Skin of body (tissue), 1 donor: ENCODE measurements at regions not wholly inside any gene's neighbourhood (a gene's known extent, or its start where the extent isn't known, plus 50 kb on each side); places are given as distances from the start of the nearest gene placed in this dataset.
"Not testable (repeated sequence)": the region's sequence is repeated elsewhere in the genome, so short reads cannot be mapped to it uniquely, and the experiment has no call there.

ENCODE experiments used
- DNase-seq: peaks from one replicate; lab custom pipeline; 2025; lab: John Stamatoyannopoulos, UW

GRCh38 chr10:125554753-125555152, 128.2 kb downstream of the TEX36 start:
- DNase-seq: no peak

DNA sequence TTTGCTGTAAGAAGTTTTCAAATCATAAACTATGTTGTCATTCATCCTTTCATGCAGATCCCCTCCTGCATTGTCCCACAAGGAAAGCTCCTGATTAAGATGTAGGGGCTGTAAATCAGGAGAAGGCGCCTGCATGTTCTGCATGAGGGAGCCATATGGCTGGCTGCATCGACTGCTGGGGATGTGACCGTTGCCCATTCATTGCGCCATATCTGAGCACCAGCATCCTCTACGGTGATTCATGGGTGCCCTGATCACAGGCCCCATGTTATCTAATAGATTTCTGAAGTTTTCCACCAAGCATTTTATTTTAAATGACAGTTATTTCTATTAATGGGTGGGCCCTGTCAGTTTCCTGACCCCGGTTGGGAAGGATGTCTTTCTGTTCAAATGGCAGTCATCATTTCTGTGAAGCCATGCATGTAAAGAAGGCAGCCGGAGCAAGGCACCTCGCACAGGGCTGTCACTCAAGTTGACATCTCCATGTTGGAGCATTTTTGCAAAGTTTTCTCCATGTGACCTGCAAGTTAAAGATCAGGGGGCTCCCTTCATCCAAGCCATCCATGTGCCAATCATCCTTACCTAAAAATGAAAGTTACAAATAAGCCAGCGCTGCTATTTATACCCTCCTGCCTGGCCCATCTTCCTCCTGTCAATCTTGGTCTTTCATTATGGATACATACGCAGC, 128.8 kb downstream of the TEX36 start:
- DNase-seq: no peak

GRCh38 chr10:125553091-125553490, 129.9 kb downstream of the TEX36 start:
- no peak for DNase-seq

DNA sequence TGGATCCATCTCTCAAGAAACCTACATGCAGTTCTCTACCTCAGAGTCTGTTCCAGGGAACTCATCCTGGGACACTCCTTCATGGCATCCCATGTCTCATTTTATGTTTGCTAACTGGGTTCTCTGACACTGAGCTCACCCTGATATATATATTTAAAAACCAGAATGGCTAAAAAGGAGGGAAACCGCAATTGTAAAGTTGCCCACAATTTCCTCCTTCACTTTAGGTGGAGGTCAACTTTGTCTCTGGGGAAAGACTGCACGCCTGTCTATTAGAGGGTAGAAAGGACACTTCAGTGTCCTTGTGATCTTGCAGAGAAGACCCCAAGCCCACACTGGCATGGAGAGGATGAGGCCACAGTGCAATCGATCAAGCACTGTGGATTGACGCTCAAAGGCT, 131.7 kb downstream of the TEX36 start:
- DNase-seq: no peak

DNA sequence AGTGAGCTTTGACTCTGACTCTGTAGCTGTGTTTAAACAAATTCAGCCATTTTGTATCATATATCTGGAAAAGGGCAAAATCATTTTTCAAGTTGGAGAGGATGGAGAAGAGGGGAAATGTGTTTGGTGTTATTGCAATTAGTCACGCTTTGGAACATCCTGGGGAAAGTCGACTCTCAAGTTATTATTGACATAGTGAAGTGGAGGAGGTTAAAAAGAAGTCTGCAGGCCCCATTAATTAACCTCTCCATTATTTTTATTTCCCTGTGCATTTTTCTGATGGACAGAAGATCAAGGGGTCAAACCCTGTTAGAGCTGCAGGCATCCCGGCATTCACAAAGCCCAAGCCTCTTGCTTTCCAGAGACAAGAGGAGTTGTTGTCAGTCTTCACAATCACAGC, 132.6 kb downstream of the TEX36 start:
- peak; percentile 47 for DNase-seq

GRCh38 chr10:125549653-125550052, 133.3 kb downstream of the TEX36 start:
- DNase-seq: peak; percentile 23

GRCh38 chr10:125548878-125549277, 134.1 kb downstream of the TEX36 start:
- no peak for DNase-seq

DNA sequence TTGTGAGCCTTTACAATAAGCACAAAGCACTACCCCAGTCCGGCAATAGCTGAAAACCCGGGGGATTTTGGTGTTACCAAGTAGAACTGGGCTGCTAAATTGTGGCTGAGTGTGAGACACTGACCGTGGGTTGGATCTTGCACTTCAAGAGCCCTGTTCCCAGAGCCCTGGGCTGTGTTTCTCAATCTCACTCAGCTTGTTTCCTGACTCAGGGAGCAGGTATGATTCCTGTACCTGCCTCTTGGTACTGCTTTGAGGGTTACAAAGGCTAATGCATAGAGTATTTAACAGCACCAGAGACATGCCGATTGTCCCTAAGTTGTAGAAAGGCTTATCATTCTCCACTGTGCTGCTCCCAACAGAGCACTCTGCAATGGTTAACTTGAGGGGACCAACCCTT, 134.6 kb downstream of the TEX36 start:
- DNase-seq: no peak

- DNase-seq: no peak
Observed at GRCh38 chr10:125547010-125547650, 135.8 kb downstream of the TEX36 start.

DNA sequence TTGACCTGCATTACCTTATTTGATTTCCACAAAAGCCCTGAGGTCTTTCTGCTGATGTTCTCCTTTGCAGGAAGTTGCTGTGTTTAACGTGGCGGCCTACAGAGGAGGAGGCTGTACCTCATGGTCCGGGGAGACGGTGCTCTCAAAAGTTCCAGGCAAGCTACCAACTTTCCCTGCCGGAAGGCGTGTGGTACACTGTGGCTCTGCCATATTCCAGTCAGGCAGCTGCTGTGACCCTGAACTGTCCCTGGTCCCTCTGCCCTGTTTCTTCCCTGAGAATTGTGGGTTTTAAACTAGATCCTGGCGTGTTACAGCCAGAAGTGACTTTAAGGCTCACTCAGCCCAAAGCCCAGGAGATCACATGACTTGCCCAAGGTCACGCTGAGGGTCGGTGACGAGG, 139.2 kb downstream of the TEX36 start:
- DNase-seq: no peak

- no peak for DNase-seq
Observed at GRCh38 chr10:125538947-125539731, 143.8 kb downstream of the TEX36 start.

DNA sequence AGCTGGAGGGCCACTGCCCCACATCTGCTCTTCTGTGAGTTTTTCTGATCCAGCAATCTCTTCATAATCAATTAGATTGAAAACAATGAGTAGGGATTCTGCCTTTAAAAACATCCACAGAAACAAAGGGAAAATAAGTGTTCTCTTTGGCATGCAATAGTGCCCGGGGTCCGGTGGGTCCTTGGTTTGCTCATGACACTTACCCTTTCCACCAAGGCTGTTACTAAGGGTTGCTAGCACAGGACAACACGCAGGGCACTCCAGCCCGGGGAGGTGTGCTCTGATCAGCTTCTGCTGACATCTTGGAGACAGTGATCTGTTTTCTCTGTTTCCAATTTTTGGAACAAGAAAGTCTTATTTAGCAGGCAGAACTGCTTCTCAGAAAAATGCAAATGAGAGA, 146.7 kb downstream of the TEX36 start:
- no peak for DNase-seq

- DNase-seq: no peak
Observed at GRCh38 chr10:125535559-125535958, 147.4 kb downstream of the TEX36 start.

DNA sequence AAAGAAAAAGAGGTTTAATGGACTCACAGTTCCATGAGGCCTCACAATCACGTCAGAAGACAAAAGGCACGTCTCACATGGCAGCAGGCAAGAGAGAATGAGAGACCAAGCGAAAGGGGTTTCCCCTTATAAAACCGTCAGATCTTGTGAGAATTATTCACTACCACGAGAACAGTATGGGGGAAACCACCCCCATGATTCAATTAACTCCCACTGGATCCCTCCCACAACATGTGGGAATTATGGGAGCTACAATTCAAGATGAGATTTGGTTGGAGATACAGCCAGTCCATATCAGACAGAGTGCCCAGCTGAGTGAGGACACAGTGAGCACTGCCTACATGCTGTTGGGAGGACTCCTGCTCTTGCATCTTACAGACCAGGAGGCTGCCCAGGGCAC, 148.4 kb downstream of the TEX36 start:
- no peak for DNase-seq

- DNase-seq: no peak
Observed at GRCh38 chr10:125533866-125534265, 149.1 kb downstream of the TEX36 start.

GRCh38 chr10:125531465-125531864, 151.5 kb downstream of the TEX36 start:
- DNase-seq: no peak

DNA sequence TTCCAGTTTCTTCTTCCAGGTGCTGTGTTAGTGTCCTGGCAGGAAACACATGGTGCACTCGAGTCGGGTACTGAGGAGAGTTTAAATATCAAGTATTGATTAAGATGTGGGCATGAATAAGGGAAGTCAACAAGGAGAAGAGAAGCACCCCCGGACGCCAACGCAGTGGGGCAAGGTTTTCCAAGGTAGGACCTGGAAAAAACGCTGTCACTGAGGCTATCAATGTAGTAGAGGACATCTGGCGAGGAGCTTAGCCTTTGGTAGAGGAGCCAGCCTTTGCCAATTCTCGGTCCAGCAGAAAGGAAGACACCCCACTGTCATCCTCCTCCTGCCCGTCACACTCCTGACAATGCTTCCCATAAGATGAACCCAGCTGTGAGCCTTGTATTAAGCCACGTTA, 159.6 kb downstream of the TEX36 start:
- no peak for DNase-seq

DNA sequence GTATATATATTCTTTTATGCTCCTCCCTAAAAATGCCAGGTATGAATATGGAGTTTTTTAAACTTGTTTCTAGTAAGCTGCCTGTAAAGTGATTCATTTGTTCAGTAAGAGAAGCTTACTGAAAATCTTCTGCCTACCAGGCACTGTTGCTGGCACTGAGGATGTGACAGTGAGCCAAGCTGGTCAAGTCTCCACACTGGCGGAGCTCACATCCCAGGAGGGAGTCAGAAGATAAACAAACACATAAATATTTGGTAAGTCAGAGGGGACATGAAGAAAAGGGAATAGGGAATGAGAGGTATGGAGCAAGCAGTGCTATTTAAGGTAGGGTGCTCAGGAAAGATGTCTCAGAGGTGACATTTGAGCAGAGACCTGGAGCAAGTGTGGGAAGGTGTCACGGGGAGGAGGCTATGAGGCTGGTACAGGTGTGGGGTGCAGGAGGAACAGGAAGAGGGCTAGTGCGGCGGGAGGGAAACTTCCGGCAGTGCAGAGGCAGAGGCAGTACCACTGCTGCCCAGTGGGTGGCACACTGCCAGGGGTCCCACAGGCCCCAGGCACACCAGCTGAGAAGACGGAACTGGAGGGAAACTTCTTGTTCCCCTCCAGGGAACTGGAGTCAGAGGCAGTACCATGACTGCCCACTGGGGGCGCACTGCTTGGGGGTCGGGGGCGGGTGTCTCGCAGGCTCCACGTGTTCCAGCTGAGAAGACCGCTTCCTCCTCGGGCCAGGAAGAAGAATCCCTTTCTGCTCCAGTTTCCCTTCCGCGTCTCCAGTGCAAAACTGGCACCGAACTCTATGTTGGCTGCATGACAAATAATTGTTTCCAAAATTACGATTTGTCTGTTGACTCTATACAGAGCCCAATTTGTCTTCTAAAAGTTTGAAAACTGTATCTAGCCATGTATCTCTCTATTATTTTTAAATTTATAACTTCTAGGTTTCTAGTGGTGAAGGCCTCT, 161.0 kb downstream of the TEX36 start:
- DNase-seq: no peak

- no peak for DNase-seq
Observed at GRCh38 chr10:125520968-125521367, 162.0 kb downstream of the TEX36 start.

- DNase-seq: not testable (repeated sequence)
Observed at GRCh38 chr10:125518397-125518796, 164.6 kb downstream of the TEX36 start.

DNA sequence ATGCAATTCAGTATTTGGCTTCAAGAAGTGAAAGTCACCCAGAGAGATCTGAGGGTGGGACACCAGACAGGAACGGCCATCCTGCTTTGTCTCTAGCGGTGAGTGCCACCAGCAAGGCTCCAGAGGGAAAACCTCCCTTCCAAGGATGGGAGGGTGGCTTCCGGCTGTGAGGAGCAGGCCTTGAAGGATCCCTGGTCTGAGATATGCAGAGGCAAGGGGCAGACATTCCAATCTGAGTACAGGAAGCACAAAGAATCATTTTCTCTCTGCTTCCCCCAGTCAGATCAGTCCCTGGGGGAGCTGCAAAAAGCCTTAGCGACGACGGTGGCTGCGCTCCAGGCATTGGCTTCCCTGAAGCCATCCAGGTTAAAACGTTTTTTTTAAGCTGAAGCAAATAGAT, 167.4 kb downstream of the TEX36 start:
- DNase-seq: no peak
